CD14-positive monocyte (primary cell): ENCODE measurements at regions not wholly inside any gene's neighbourhood (a gene's known extent, or its start where the extent isn't known, plus 50 kb on each side); places are given as distances from the start of the nearest gene placed in this dataset.

Source experiments
- DNase-seq, 3 donors: peaks; one replicate each; pipeline ENCODE4 v3.0.0-alpha.2; 2011 to 2022
- H2AFZ ChIP-seq: 2 replicates; pipeline ENCODE4 v1.6.0; 2012; ENCODE audit warnings: mild to moderate bottlenecking, low read depth, low read length, inconsistent platforms; ENCODE audit not compliant: insufficient read depth, poor library complexity, severe bottlenecking
- H3K27ac ChIP-seq, 2 donors: 1 replicate in 1 of 2; 2 replicates in 1 of 2; pipeline ENCODE4 v1.5.1; 2012 to 2013; ENCODE audit warnings: low read length in 2 of 2, control low read depth in 1 of 2, inconsistent platforms in 1 of 2, low read depth in 1 of 2, mild to moderate bottlenecking in 1 of 2
- H3K27me3 ChIP-seq, 2 donors: one replicate each; pipeline versions ENCODE4 v1.6.0 to v1.6.1; 2011 to 2013; ENCODE audit warnings: low read length in 2 of 2; ENCODE audit not compliant: control insufficient read depth in 2 of 2, insufficient read depth in 2 of 2
- H3K36me3 ChIP-seq, 2 donors: replicated peaks in 1 of 2; 1 replicate in 1 of 2; 2 replicates in 1 of 2; pipeline versions ENCODE4 v1.5.1 to v1.6.1; 2012 to 2013; ENCODE audit warnings: low read length in 2 of 2, control low read depth in 1 of 2, inconsistent platforms in 1 of 2, mild to moderate bottlenecking in 1 of 2; ENCODE audit not compliant: insufficient read depth in 2 of 2, control insufficient read depth in 1 of 2
- H3K4me1 ChIP-seq, 2 donors: 1 replicate in 1 of 2; 2 replicates in 1 of 2; pipeline versions ENCODE4 v1.5.1 to v1.6.1; 2012 to 2013; ENCODE audit warnings: low read length in 2 of 2, control low read depth in 1 of 2, inconsistent platforms in 1 of 2, mild to moderate bottlenecking in 1 of 2, moderate library complexity in 1 of 2; ENCODE audit not compliant: insufficient read depth in 2 of 2, control insufficient read depth in 1 of 2
- H3K4me2 ChIP-seq: replicated peaks from 2 replicates; pipeline ENCODE3; 2012; ENCODE audit warnings: low read length, moderate library complexity, mild to moderate bottlenecking; ENCODE audit not compliant: poor library complexity, severe bottlenecking; ENCODE audit errors: extremely low read depth
- H3K4me3 ChIP-seq, 3 experiments: fragments of 200-600 bp in 1 of 3; sonication (generic) in 1 of 3; replicated peaks in 1 of 3; 1 replicate in 2 of 3; 2 replicates in 1 of 3; pipeline ENCODE4 v1.5.1; 2011 to 2013; ENCODE audit warnings: low read length in 3 of 3, mild to moderate bottlenecking in 3 of 3, control low read depth in 2 of 3, low read depth in 2 of 3, inconsistent platforms in 1 of 3, moderate library complexity in 1 of 3
- H3K79me2 ChIP-seq: 2 replicates; pipeline ENCODE4 v1.6.0; 2012; ENCODE audit warnings: mild to moderate bottlenecking, control low read depth, inconsistent platforms, low read length, moderate library complexity; ENCODE audit not compliant: insufficient read depth
- H3K9ac ChIP-seq: 2 replicates; pipeline ENCODE4 v1.6.0; 2017; ENCODE audit warnings: low read length, mild to moderate bottlenecking; ENCODE audit not compliant: insufficient read depth, poor library complexity, severe bottlenecking
- H3K9me3 ChIP-seq, 2 donors: replicated peaks in 1 of 2; 1 replicate in 1 of 2; 2 replicates in 1 of 2; pipeline versions ENCODE4 v1.5.1 to v1.6.1; 2012 to 2013; ENCODE audit warnings: low read length in 2 of 2, control low read depth in 1 of 2; ENCODE audit not compliant: control insufficient read depth in 1 of 2, insufficient read depth in 1 of 2
- H4K20me1 ChIP-seq: 2 replicates; pipeline ENCODE4 v1.6.0; 2012; ENCODE audit warnings: mild to moderate bottlenecking, low read length, control low read depth, moderate library complexity; ENCODE audit not compliant: insufficient read depth
- H3K27ac Mint-ChIP-seq, 7 donors: one replicate each; pipeline ENCODE4 v1.8.0; 2020; ENCODE audit warnings: mild to moderate bottlenecking in 7 of 7, mixed read lengths in 7 of 7, moderate library complexity in 6 of 7, inconsistent platforms in 2 of 7
- H3K27me3 Mint-ChIP-seq, 3 donors: one replicate each; pipeline ENCODE4 v1.8.0; 2021 to 2022; ENCODE audit warnings: low read depth in 3 of 3, mild to moderate bottlenecking in 3 of 3, mixed read lengths in 3 of 3, moderate library complexity in 3 of 3, inconsistent platforms in 1 of 3
- H3K36me3 Mint-ChIP-seq, 2 donors: one replicate each; pipeline ENCODE4 v1.8.0; 2020; ENCODE audit warnings: mixed read lengths in 2 of 2, inconsistent platforms in 1 of 2, mild to moderate bottlenecking in 1 of 2
- H3K4me1 Mint-ChIP-seq: one replicate; pipeline ENCODE4 v1.8.0; 2020; ENCODE audit warnings: mild to moderate bottlenecking, mixed read lengths
- H3K4me3 Mint-ChIP-seq, 2 donors: one replicate each; pipeline ENCODE4 v1.8.0; 2020; ENCODE audit warnings: mild to moderate bottlenecking in 2 of 2, mixed read lengths in 2 of 2, moderate library complexity in 1 of 2
- H3K9me3 Mint-ChIP-seq, 7 donors: one replicate each; pipeline ENCODE4 v1.8.0; 2020 to 2022; ENCODE audit warnings: mixed read lengths in 7 of 7, mild to moderate bottlenecking in 6 of 7, moderate library complexity in 6 of 7, inconsistent platforms in 2 of 7
- WGBS: methylation state at CpG from one replicate; pipeline ENCODE4 v1.1.5; 2013; ENCODE audit warnings: missing lambda C conversion rate; ENCODE audit not compliant: insufficient coverage; 5-methylcytosine and 5-hydroxymethylcytosine counted together
- intact Hi-C, 2 donors: fragments of 100-400 bp; cut with micrococcal nuclease; formaldehyde crosslinking; loops; one replicate each; pipeline versions ENCODE4 v1.15.0 to v1.15.1; 2023
- TF ChIP-seq, protein P1 (sequence below): fragments of 200-600 bp; IDR thresholded peaks from one replicate; pipeline ENCODE4 v1.8.0; 2022; ENCODE audit warnings: antibody characterized with exemption, mild to moderate bottlenecking

DNA sequence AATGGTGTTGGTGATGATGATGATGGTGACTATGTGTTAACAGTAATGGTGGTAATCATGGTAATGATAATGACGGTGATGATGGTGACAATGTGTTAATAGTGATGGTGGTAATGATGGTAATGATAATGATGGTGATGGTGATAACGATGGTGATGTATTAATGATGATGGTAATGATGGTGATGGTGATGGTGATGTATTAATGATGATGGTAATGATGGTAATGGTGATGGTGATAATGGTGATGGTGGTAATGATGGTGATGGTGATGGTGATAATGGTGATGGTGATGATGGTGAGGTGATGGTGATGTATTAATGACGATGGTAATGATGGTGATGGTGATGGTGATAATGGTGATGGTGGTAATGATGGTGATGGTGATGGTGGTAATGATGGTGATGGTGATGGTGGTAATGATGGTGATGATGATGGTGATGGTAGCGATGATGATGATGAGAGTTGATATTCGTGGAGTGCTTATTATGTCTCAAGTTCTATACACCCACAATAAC lies 212.8 kb upstream of the NCKAP5 start:
- Mint-ChIP-seq H3K9me3 (peaks cover 0 to 3% (median 0%) of the 10 kb centered on the region in 7 donors), H3K27ac (no peak overlapping the region), H3K4me3 (no peak overlapping the region), H3K4me1 (no peaks in the 10 kb centered on the region), H3K36me3 (no peaks in the 10 kb centered on the region), H3K27me3 (peaks cover 0 to 3% (median 0%) of the 10 kb centered on the region in 3 donors)
- no peak for DNase-seq
- no peaks in the 10 kb centered on the region for H3K4me1 ChIP-seq
- H3K9me3 ChIP-seq = no peaks in the 10 kb centered on the region
- H3K4me3 ChIP-seq = no peak overlapping the region
- H4K20me1 ChIP-seq = no peaks in the 10 kb centered on the region
- 91% methylated on average over 3 of the region's 5 CpGs for WGBS
- no peak overlapping the region for H3K9ac ChIP-seq
- H3K36me3 ChIP-seq = no peaks in the 10 kb centered on the region
- H3K79me2 ChIP-seq = no peaks in the 10 kb centered on the region
- no peaks in the 10 kb centered on the region for H3K27me3 ChIP-seq
- H3K4me2 ChIP-seq = no peak overlapping the region
- no peak overlapping the region for H2AFZ ChIP-seq
- intact Hi-C loops = no loop called here
- no peak overlapping the region for H3K27ac ChIP-seq
- TF ChIP-seq, protein P1, sequence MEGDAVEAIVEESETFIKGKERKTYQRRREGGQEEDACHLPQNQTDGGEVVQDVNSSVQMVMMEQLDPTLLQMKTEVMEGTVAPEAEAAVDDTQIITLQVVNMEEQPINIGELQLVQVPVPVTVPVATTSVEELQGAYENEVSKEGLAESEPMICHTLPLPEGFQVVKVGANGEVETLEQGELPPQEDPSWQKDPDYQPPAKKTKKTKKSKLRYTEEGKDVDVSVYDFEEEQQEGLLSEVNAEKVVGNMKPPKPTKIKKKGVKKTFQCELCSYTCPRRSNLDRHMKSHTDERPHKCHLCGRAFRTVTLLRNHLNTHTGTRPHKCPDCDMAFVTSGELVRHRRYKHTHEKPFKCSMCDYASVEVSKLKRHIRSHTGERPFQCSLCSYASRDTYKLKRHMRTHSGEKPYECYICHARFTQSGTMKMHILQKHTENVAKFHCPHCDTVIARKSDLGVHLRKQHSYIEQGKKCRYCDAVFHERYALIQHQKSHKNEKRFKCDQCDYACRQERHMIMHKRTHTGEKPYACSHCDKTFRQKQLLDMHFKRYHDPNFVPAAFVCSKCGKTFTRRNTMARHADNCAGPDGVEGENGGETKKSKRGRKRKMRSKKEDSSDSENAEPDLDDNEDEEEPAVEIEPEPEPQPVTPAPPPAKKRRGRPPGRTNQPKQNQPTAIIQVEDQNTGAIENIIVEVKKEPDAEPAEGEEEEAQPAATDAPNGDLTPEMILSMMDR = no peak

- TF ChIP-seq, protein P1 = no peak
- Histone ChIP-seq H3K4me3 (no peak overlapping the region), H3K79me2 (no peaks in the 10 kb centered on the region), H4K20me1 (no peaks in the 10 kb centered on the region), H3K27me3 (no peaks in the 10 kb centered on the region), H3K9ac (no peak overlapping the region), H3K36me3 (no peaks in the 10 kb centered on the region), H3K27ac (no peak overlapping the region), H3K9me3 (no peaks in the 10 kb centered on the region), H3K4me1 (no peaks in the 10 kb centered on the region), H2AFZ (no peak overlapping the region), H3K4me2 (no peak overlapping the region)
- Mint-ChIP-seq H3K4me1 (no peaks in the 10 kb centered on the region), H3K4me3 (no peak overlapping the region), H3K9me3 (peaks cover 0 to 7% (median 3%) of the 10 kb centered on the region in 7 donors), H3K27ac (no peak overlapping the region), H3K27me3 (peaks cover 0 to 3% (median 2%) of the 10 kb centered on the region in 3 donors), H3K36me3 (no peaks in the 10 kb centered on the region)
- intact Hi-C loops = no loop called here
- no peak for DNase-seq
Measured at GRCh38 chr2:133787207-133787606, 218.9 kb upstream of the NCKAP5 start.
